Activated naive CD8-positive, alpha-beta T cell treated with anti-CD3 and anti-CD28 coated beads for 36 hours (primary cell): ENCODE measurements at regions not wholly inside any gene's neighbourhood (a gene's known extent, or its start where the extent isn't known, plus 50 kb on each side); places are given as distances from the start of the nearest gene placed in this dataset.
A peak's percentile ranks its signal among the peaks of the same experiment; 100 is the strongest.

Experiments used
- DNase-seq: peaks from one replicate; pipeline ENCODE4 v3.0.0; 2021
- H3K27ac Mint-ChIP-seq: one replicate; pipeline ENCODE4 v1.8.0; 2022; ENCODE audit warnings: mild to moderate bottlenecking, moderate library complexity, mixed read lengths
- H3K27me3 Mint-ChIP-seq: one replicate; pipeline ENCODE4 v1.8.0; 2022; ENCODE audit warnings: mild to moderate bottlenecking, mixed read lengths
- H3K36me3 Mint-ChIP-seq: one replicate; pipeline ENCODE4 v1.8.0; 2021; ENCODE audit warnings: mild to moderate bottlenecking, mixed read lengths
- H3K4me1 Mint-ChIP-seq: one replicate; pipeline ENCODE4 v1.8.0; 2021; ENCODE audit warnings: mixed read lengths
- H3K4me3 Mint-ChIP-seq: one replicate; pipeline ENCODE4 v1.8.0; 2022; ENCODE audit warnings: mild to moderate bottlenecking, moderate library complexity, mixed read lengths
- H3K9me3 Mint-ChIP-seq: one replicate; pipeline ENCODE4 v1.8.0; 2022; ENCODE audit warnings: mixed read lengths

- H3K27ac Mint-ChIP-seq, result no peak overlapping the region
- no peaks in the 10 kb centered on the region for H3K36me3 Mint-ChIP-seq
- H3K4me1 Mint-ChIP-seq, result no peaks in the 10 kb centered on the region
- H3K4me3 Mint-ChIP-seq, result no peak overlapping the region
- no peaks in the 10 kb centered on the region for H3K9me3 Mint-ChIP-seq
- DNase-seq, result no peak
- peaks cover 40% of the 10 kb centered on the region for H3K27me3 Mint-ChIP-seq
Observed at GRCh38 chr4:3838437-3839380, 72.5 kb downstream of the ADRA2C start.

DNA sequence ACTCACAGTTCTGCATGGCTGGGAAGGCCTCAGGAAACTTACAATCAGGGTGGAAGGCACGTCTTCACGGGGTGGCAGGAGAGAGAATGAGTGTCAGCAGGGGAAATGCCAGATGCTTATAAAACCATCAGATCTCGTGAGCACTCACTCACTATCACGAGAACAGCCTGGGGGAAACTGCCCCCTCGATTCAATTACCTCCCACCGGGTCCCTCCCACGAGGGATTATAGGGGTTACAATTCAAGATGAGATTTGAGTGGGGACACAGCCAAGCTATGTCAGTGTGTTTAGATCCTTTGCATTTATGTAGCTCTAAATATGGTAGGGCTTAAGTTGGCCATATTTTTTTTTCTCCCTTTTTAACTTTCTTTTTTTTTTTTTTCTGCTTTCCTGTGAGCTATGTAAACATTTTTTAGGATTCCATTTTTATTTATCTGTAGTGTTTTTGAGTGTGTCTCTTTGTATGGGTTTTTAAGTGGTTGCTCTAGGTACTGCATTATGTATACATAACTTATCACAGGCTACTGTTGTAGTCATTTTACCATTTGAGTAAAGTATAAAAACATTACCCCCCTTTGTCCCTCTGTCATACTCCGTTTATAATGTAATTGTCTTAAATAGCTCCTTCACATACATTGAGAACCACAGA is 79.0 kb downstream of the ADRA2C start:
- no peak for DNase-seq
- Mint-ChIP-seq H3K27ac (peak overlapping the region; percentile 21), H3K27me3 (peaks cover 4% of the 10 kb centered on the region), H3K9me3 (peaks cover 5% of the 10 kb centered on the region), H3K4me1 (no peaks in the 10 kb centered on the region), H3K4me3 (no peak overlapping the region), H3K36me3 (no peaks in the 10 kb centered on the region)

DNA sequence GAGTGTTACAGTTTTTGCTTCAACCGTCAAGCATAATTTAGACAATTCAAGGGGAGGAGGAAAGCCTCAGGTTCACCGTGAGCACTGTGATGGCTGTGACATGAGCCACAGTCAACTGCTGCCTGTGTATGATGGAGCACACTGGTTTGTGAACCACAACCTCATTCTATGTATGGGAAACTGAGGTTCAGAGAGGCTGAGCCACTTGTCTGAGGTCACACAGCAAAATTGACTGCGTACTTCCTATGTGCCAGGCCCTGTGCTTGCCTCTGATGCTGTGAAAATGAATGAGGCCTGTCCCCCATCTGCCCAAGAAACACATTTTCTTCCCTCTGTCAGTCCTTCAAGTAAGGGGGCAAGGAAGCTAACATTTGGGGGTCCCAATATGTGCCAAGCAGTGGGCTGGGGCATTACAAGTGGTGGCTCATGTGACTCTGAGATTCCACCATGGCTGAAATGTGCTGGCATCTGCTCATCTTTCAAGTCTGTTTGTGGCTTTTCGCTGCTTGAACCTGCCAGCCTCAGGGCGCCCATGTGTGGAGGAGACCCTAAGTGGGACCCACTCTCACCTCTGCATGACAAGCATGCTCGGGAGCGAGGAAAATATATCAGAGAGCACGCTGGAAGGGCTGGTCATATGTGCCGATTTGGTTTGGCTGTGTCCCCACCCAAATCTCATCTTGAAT is 79.7 kb downstream of the ADRA2C start:
- Mint-ChIP-seq H3K36me3 (no peaks in the 10 kb centered on the region), H3K27ac (no peak overlapping the region), H3K4me1 (no peaks in the 10 kb centered on the region), H3K27me3 (peaks cover 4% of the 10 kb centered on the region), H3K9me3 (peaks cover 5% of the 10 kb centered on the region), H3K4me3 (no peak overlapping the region)
- no peak for DNase-seq

- Mint-ChIP-seq H3K9me3 (peaks cover 5% of the 10 kb centered on the region), H3K27me3 (peaks cover 4% of the 10 kb centered on the region), H3K36me3 (no peaks in the 10 kb centered on the region), H3K27ac (no peak overlapping the region), H3K4me3 (no peak overlapping the region), H3K4me1 (no peaks in the 10 kb centered on the region)
- DNase-seq, result no peak
Observed at GRCh38 chr4:3847211-3847940, 81.2 kb downstream of the ADRA2C start.

DNA sequence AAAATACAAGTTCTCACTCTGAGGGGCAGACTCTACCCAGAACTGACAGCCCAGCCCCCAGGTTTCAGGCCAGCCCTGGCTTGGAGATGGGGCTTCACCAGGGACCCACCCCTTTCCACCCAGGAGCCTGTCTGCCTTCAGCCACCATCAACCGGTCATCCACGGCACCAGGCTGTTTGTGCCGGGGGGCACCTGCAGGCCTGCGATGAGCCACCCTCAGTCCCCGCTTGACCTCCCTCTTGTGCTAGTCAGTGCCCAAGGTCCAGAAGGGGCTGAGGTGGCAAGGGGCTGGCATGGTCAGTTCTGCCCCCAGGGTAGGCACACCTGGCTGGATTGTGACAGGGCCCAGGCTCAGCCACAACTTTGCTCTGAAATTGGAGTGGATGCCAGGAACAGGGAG is 82.1 kb downstream of the ADRA2C start:
- H3K27ac Mint-ChIP-seq, result no peak overlapping the region
- peaks cover 5% of the 10 kb centered on the region for H3K9me3 Mint-ChIP-seq
- no peaks in the 10 kb centered on the region for H3K36me3 Mint-ChIP-seq
- H3K27me3 Mint-ChIP-seq, result peaks cover 4% of the 10 kb centered on the region
- no peak for DNase-seq
- H3K4me1 Mint-ChIP-seq, result no peaks in the 10 kb centered on the region
- H3K4me3 Mint-ChIP-seq, result no peak overlapping the region

DNA sequence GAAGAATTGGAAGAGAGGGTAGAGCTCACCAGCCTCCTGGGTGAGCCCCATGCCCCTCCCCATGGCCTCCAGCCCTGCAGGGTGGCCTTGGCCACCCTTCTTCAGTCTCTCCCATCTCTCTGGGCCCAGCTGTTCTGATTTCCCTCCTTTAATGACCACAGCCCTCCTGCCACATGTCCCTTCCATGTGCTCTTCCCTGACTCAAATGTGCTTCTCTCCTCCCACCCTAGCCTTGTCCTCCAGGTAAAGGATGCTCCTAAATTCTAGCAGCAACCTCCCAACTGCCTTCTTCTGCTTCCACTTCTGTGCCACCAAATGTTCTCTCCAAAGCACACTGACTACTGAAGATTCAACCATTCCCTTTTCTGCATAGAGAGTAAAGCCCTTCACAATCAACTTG is 83.0 kb downstream of the ADRA2C start:
- no peaks in the 10 kb centered on the region for H3K4me1 Mint-ChIP-seq
- H3K27me3 Mint-ChIP-seq, result peaks cover 9% of the 10 kb centered on the region
- H3K9me3 Mint-ChIP-seq, result peaks cover 5% of the 10 kb centered on the region
- no peak overlapping the region for H3K4me3 Mint-ChIP-seq
- DNase-seq, result no peak
- H3K27ac Mint-ChIP-seq, result no peak overlapping the region
- H3K36me3 Mint-ChIP-seq, result no peaks in the 10 kb centered on the region

- no peaks in the 10 kb centered on the region for H3K4me1 Mint-ChIP-seq
- H3K27ac Mint-ChIP-seq, result no peak overlapping the region
- no peak overlapping the region for H3K4me3 Mint-ChIP-seq
- DNase-seq, result no peak
- no peaks in the 10 kb centered on the region for H3K36me3 Mint-ChIP-seq
- H3K27me3 Mint-ChIP-seq, result peaks cover 12% of the 10 kb centered on the region
- peaks cover 5% of the 10 kb centered on the region for H3K9me3 Mint-ChIP-seq
Observed at GRCh38 chr4:3850128-3850527, 83.9 kb downstream of the ADRA2C start.

DNA sequence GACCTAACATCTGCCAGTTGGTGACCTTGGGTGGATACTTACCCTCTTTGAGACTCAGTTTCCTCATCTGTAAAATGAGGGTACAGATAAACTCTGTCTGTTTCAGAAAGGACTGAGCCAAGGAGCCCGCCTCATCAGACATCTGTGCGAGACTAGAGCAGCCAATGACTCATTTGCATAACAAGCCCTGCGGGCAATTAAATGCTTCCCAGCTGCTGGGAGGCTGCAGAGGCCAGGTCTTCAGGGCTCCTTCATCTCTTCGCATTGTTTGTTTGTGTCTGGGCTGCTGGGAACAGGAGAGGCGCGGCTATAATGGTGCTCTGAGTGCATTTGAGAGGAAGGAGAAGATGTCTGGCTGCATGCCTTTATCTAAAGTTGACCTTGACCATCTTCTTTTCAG is 85.0 kb downstream of the ADRA2C start:
- no peak overlapping the region for H3K27ac Mint-ChIP-seq
- H3K36me3 Mint-ChIP-seq, result no peaks in the 10 kb centered on the region
- peaks cover 5% of the 10 kb centered on the region for H3K9me3 Mint-ChIP-seq

DNA sequence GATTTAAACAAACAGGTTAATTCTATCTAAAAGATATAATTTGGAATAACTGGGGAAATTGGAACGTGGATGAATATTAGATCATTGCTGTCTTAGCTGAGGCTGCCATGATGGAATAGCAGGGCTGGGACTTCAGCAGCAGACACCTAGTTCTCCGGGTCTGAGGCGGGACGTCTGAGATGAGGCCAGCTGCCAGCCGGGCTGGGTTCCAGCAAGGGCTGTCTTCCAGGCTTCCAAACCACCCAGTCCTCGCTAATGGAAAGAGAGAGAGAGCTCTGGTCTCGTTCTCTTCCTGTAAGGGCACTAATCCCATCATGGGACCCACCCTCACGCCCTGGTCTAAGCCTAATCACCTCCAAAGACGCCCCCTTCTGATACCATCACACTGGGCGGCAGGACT is 85.7 kb downstream of the ADRA2C start:
- Mint-ChIP-seq H3K27ac (no peak overlapping the region), H3K4me1 (no peaks in the 10 kb centered on the region), H3K36me3 (no peaks in the 10 kb centered on the region), H3K4me3 (no peak overlapping the region), H3K9me3 (peaks cover 5% of the 10 kb centered on the region), H3K27me3 (peaks cover 12% of the 10 kb centered on the region)
- DNase-seq, result no peak

More for the DNA sequence above, 85.0 kb downstream of the ADRA2C start:
- Mint-ChIP-seq H3K4me1 (no peaks in the 10 kb centered on the region), H3K27me3 (peaks cover 12% of the 10 kb centered on the region), H3K4me3 (no peak overlapping the region)
- DNase-seq, result no peak

- H3K4me1 Mint-ChIP-seq, result no peaks in the 10 kb centered on the region
- H3K27ac Mint-ChIP-seq, result no peak overlapping the region
- DNase-seq, result no peak
- no peaks in the 10 kb centered on the region for H3K36me3 Mint-ChIP-seq
- H3K9me3 Mint-ChIP-seq, result peaks cover 5% of the 10 kb centered on the region
- no peak overlapping the region for H3K4me3 Mint-ChIP-seq
- H3K27me3 Mint-ChIP-seq, result peaks cover 12% of the 10 kb centered on the region
Observed at GRCh38 chr4:3852309-3852708, 86.1 kb downstream of the ADRA2C start.

GRCh38 chr4:3852711-3853110 is 86.5 kb downstream of the ADRA2C start:
- Mint-ChIP-seq H3K4me1 (no peaks in the 10 kb centered on the region), H3K27me3 (peaks cover 12% of the 10 kb centered on the region), H3K4me3 (no peak overlapping the region), H3K9me3 (peaks cover 5% of the 10 kb centered on the region), H3K36me3 (no peaks in the 10 kb centered on the region), H3K27ac (no peak overlapping the region)
- no peak for DNase-seq

GRCh38 chr4:3853388-3854035 is 87.3 kb downstream of the ADRA2C start:
- DNase-seq, result no peak
- Mint-ChIP-seq H3K27me3 (peaks cover 12% of the 10 kb centered on the region), H3K9me3 (peaks cover 5% of the 10 kb centered on the region), H3K27ac (no peak overlapping the region), H3K4me3 (no peak overlapping the region), H3K36me3 (no peaks in the 10 kb centered on the region), H3K4me1 (no peaks in the 10 kb centered on the region)

DNA sequence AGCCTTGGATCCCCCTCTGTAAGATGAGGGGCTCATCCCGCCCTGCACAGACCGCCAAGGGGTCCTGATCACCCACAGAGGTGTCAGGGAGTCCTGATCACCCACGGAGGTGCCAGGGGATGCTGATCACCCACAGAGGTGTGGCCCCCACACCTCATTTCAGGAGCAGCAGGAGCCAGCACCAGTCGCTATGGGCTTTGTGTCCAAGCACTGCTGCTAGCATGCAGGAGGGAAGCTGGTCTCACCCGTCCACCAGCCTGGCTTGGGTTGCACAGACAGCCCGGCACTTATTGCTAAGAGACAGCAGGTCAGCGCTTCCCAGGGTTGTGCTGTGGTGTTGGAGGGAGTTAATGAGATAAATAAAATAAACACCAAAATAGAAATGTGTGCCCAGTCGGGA is 88.5 kb downstream of the ADRA2C start:
- H3K36me3 Mint-ChIP-seq, result no peaks in the 10 kb centered on the region
- no peak overlapping the region for H3K27ac Mint-ChIP-seq
- no peaks in the 10 kb centered on the region for H3K9me3 Mint-ChIP-seq
- DNase-seq, result no peak
- no peaks in the 10 kb centered on the region for H3K4me1 Mint-ChIP-seq
- no peak overlapping the region for H3K4me3 Mint-ChIP-seq
- peaks cover 12% of the 10 kb centered on the region for H3K27me3 Mint-ChIP-seq

- H3K4me3 Mint-ChIP-seq, result no peak overlapping the region
- no peak overlapping the region for H3K27ac Mint-ChIP-seq
- no peaks in the 10 kb centered on the region for H3K4me1 Mint-ChIP-seq
- DNase-seq, result no peak
- no peaks in the 10 kb centered on the region for H3K9me3 Mint-ChIP-seq
- no peaks in the 10 kb centered on the region for H3K36me3 Mint-ChIP-seq
- peaks cover 12% of the 10 kb centered on the region for H3K27me3 Mint-ChIP-seq
Observed at GRCh38 chr4:3855646-3856045, 89.5 kb downstream of the ADRA2C start.
